CD14-positive monocyte (primary cell): ENCODE measurements at regions not wholly inside any gene's neighbourhood (a gene's known extent, or its start where the extent isn't known, plus 50 kb on each side); places are given as distances from the start of the nearest gene placed in this dataset.

Experiments used
- DNase-seq, 3 donors: peaks; one replicate each; pipeline ENCODE4 v3.0.0-alpha.2; 2011 to 2022
- H2AFZ ChIP-seq: 2 replicates; pipeline ENCODE4 v1.6.0; 2012; ENCODE audit warnings: mild to moderate bottlenecking, low read depth, low read length, inconsistent platforms; ENCODE audit not compliant: insufficient read depth, poor library complexity, severe bottlenecking
- H3K27ac ChIP-seq, 2 donors: 1 replicate in 1 of 2; 2 replicates in 1 of 2; pipeline ENCODE4 v1.5.1; 2012 to 2013; ENCODE audit warnings: low read length in 2 of 2, control low read depth in 1 of 2, inconsistent platforms in 1 of 2, low read depth in 1 of 2, mild to moderate bottlenecking in 1 of 2
- H3K27me3 ChIP-seq, 2 donors: one replicate each; pipeline versions ENCODE4 v1.6.0 to v1.6.1; 2011 to 2013; ENCODE audit warnings: low read length in 2 of 2; ENCODE audit not compliant: control insufficient read depth in 2 of 2, insufficient read depth in 2 of 2
- H3K36me3 ChIP-seq, 2 donors: replicated peaks in 1 of 2; 1 replicate in 1 of 2; 2 replicates in 1 of 2; pipeline versions ENCODE4 v1.5.1 to v1.6.1; 2012 to 2013; ENCODE audit warnings: low read length in 2 of 2, control low read depth in 1 of 2, inconsistent platforms in 1 of 2, mild to moderate bottlenecking in 1 of 2; ENCODE audit not compliant: insufficient read depth in 2 of 2, control insufficient read depth in 1 of 2
- H3K4me1 ChIP-seq, 2 donors: 1 replicate in 1 of 2; 2 replicates in 1 of 2; pipeline versions ENCODE4 v1.5.1 to v1.6.1; 2012 to 2013; ENCODE audit warnings: low read length in 2 of 2, control low read depth in 1 of 2, inconsistent platforms in 1 of 2, mild to moderate bottlenecking in 1 of 2, moderate library complexity in 1 of 2; ENCODE audit not compliant: insufficient read depth in 2 of 2, control insufficient read depth in 1 of 2
- H3K4me2 ChIP-seq: replicated peaks from 2 replicates; pipeline ENCODE3; 2012; ENCODE audit warnings: low read length, moderate library complexity, mild to moderate bottlenecking; ENCODE audit not compliant: poor library complexity, severe bottlenecking; ENCODE audit errors: extremely low read depth
- H3K4me3 ChIP-seq, 3 experiments: fragments of 200-600 bp in 1 of 3; sonication (generic) in 1 of 3; replicated peaks in 1 of 3; 1 replicate in 2 of 3; 2 replicates in 1 of 3; pipeline ENCODE4 v1.5.1; 2011 to 2013; ENCODE audit warnings: low read length in 3 of 3, mild to moderate bottlenecking in 3 of 3, control low read depth in 2 of 3, low read depth in 2 of 3, inconsistent platforms in 1 of 3, moderate library complexity in 1 of 3
- H3K79me2 ChIP-seq: 2 replicates; pipeline ENCODE4 v1.6.0; 2012; ENCODE audit warnings: mild to moderate bottlenecking, control low read depth, inconsistent platforms, low read length, moderate library complexity; ENCODE audit not compliant: insufficient read depth
- H3K9ac ChIP-seq: 2 replicates; pipeline ENCODE4 v1.6.0; 2017; ENCODE audit warnings: low read length, mild to moderate bottlenecking; ENCODE audit not compliant: insufficient read depth, poor library complexity, severe bottlenecking
- H3K9me3 ChIP-seq, 2 donors: replicated peaks in 1 of 2; 1 replicate in 1 of 2; 2 replicates in 1 of 2; pipeline versions ENCODE4 v1.5.1 to v1.6.1; 2012 to 2013; ENCODE audit warnings: low read length in 2 of 2, control low read depth in 1 of 2; ENCODE audit not compliant: control insufficient read depth in 1 of 2, insufficient read depth in 1 of 2
- H4K20me1 ChIP-seq: 2 replicates; pipeline ENCODE4 v1.6.0; 2012; ENCODE audit warnings: mild to moderate bottlenecking, low read length, control low read depth, moderate library complexity; ENCODE audit not compliant: insufficient read depth
- H3K27ac Mint-ChIP-seq, 7 donors: one replicate each; pipeline ENCODE4 v1.8.0; 2020; ENCODE audit warnings: mild to moderate bottlenecking in 7 of 7, mixed read lengths in 7 of 7, moderate library complexity in 6 of 7, inconsistent platforms in 2 of 7
- H3K27me3 Mint-ChIP-seq, 3 donors: one replicate each; pipeline ENCODE4 v1.8.0; 2021 to 2022; ENCODE audit warnings: low read depth in 3 of 3, mild to moderate bottlenecking in 3 of 3, mixed read lengths in 3 of 3, moderate library complexity in 3 of 3, inconsistent platforms in 1 of 3
- H3K36me3 Mint-ChIP-seq, 2 donors: one replicate each; pipeline ENCODE4 v1.8.0; 2020; ENCODE audit warnings: mixed read lengths in 2 of 2, inconsistent platforms in 1 of 2, mild to moderate bottlenecking in 1 of 2
- H3K4me1 Mint-ChIP-seq: one replicate; pipeline ENCODE4 v1.8.0; 2020; ENCODE audit warnings: mild to moderate bottlenecking, mixed read lengths
- H3K4me3 Mint-ChIP-seq, 2 donors: one replicate each; pipeline ENCODE4 v1.8.0; 2020; ENCODE audit warnings: mild to moderate bottlenecking in 2 of 2, mixed read lengths in 2 of 2, moderate library complexity in 1 of 2
- H3K9me3 Mint-ChIP-seq, 7 donors: one replicate each; pipeline ENCODE4 v1.8.0; 2020 to 2022; ENCODE audit warnings: mixed read lengths in 7 of 7, mild to moderate bottlenecking in 6 of 7, moderate library complexity in 6 of 7, inconsistent platforms in 2 of 7
- WGBS: methylation state at CpG from one replicate; pipeline ENCODE4 v1.1.5; 2013; ENCODE audit warnings: missing lambda C conversion rate; ENCODE audit not compliant: insufficient coverage; 5-methylcytosine and 5-hydroxymethylcytosine counted together
- intact Hi-C, 2 donors: fragments of 100-400 bp; cut with micrococcal nuclease; formaldehyde crosslinking; loops; one replicate each; pipeline versions ENCODE4 v1.15.0 to v1.15.1; 2023
- TF ChIP-seq, protein P1 (sequence below): fragments of 200-600 bp; IDR thresholded peaks from one replicate; pipeline ENCODE4 v1.8.0; 2022; ENCODE audit warnings: antibody characterized with exemption, mild to moderate bottlenecking

DNA sequence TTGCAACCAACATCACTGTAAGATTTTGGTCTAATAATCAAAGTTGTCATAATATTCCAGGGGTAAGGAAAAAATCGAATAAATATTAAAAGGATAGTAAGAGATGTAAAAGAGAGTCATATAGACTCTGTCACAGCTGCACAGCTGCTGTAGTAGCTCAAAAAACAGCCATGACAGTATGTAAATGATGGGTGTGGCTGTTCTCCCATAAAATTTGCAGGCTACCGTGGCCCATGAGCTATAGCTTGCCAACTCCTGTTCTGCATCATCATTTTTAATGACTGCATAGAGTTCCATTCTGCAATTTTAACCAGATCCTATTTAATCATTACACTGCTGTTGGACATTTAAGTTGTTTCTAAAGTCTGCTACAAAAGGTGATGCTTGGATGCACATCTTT is 450.5 kb upstream of the MPDZ start:
- intact Hi-C loops = no loop called here

DNA sequence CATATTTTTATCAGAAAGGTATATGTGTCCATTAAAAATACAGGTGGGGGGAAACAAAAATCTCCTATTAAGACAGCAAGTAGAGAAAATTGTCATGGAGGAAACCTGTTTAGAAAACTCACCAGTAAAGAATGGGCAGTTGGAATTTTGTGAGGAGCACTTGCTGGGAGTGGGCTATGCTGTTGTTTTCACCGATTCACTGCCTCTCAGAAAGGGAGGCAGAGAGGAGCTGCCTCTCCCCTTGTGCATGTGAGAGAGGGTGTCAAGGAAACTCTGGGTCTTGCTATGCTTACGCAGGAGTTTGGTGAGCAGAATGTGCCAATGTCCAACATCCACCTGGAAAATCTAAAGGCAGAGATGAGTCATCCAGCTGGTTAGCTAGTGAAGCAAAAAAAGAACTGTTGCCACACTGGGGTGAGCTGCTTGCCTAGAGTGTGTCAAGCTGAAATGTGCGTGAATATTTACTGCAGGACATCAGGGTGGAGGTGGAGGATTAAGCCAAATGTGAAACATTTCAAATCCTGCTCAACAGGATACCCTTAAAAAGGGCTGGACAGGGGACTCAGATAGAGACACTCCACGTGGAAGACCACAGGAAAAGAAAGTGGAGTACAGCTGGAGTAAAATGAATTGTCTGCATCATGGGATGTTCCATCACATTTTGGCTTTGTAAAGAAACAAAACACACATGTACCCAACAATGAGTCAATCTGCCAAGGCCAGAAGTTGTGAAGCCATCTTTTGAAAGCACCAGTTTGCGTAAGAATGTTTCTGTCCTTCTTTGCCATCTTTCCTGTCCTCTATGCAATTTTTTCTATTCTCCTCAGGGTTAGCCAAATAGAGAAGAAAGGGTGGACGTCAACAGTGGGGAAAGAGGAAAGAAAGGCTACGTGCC is 449.7 kb upstream of the MPDZ start:
- H2AFZ ChIP-seq = no peak overlapping the region
- no peak for DNase-seq
- no peaks in the 10 kb centered on the region for H3K79me2 ChIP-seq
- TF ChIP-seq, protein P1, sequence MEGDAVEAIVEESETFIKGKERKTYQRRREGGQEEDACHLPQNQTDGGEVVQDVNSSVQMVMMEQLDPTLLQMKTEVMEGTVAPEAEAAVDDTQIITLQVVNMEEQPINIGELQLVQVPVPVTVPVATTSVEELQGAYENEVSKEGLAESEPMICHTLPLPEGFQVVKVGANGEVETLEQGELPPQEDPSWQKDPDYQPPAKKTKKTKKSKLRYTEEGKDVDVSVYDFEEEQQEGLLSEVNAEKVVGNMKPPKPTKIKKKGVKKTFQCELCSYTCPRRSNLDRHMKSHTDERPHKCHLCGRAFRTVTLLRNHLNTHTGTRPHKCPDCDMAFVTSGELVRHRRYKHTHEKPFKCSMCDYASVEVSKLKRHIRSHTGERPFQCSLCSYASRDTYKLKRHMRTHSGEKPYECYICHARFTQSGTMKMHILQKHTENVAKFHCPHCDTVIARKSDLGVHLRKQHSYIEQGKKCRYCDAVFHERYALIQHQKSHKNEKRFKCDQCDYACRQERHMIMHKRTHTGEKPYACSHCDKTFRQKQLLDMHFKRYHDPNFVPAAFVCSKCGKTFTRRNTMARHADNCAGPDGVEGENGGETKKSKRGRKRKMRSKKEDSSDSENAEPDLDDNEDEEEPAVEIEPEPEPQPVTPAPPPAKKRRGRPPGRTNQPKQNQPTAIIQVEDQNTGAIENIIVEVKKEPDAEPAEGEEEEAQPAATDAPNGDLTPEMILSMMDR = no peak
- H3K27me3 Mint-ChIP-seq = peaks cover 0 to 2% (median 0%) of the 10 kb centered on the region in 3 donors
- no peak overlapping the region for H3K9ac ChIP-seq
- no peaks in the 10 kb centered on the region for H3K27me3 ChIP-seq
- no peaks in the 10 kb centered on the region for H4K20me1 ChIP-seq
- no peaks in the 10 kb centered on the region for H3K4me1 Mint-ChIP-seq
- H3K9me3 ChIP-seq = no peaks in the 10 kb centered on the region
- WGBS = 74% methylated on average over 4 of the region's 7 CpGs
- H3K4me1 ChIP-seq = no peaks in the 10 kb centered on the region
- no peaks in the 10 kb centered on the region for H3K36me3 Mint-ChIP-seq
- no peak overlapping the region for H3K4me2 ChIP-seq
- no peak overlapping the region for H3K27ac Mint-ChIP-seq
- no peak overlapping the region for H3K4me3 Mint-ChIP-seq
- intact Hi-C loops = no loop called here
- H3K4me3 ChIP-seq = no peak overlapping the region
- H3K36me3 ChIP-seq = no peaks in the 10 kb centered on the region
- no peak overlapping the region for H3K27ac ChIP-seq
- peaks cover 0 to 5% (median 1%) of the 10 kb centered on the region in 7 donors for H3K9me3 Mint-ChIP-seq

More for the DNA sequence above, 450.5 kb upstream of the MPDZ start:
- Histone ChIP-seq H3K4me3 (no peak overlapping the region), H4K20me1 (no peaks in the 10 kb centered on the region), H3K4me1 (no peaks in the 10 kb centered on the region), H3K36me3 (no peaks in the 10 kb centered on the region), H3K9me3 (no peaks in the 10 kb centered on the region), H3K27me3 (no peaks in the 10 kb centered on the region), H3K4me2 (no peak overlapping the region), H3K79me2 (no peaks in the 10 kb centered on the region), H2AFZ (no peak overlapping the region), H3K27ac (no peak overlapping the region), H3K9ac (no peak overlapping the region)
- no peaks in the 10 kb centered on the region for H3K4me1 Mint-ChIP-seq
- TF ChIP-seq, protein P1 = no peak
- H3K36me3 Mint-ChIP-seq = no peaks in the 10 kb centered on the region
- WGBS = 64% methylated on average over 1 of the region's 2 CpGs
- no peak overlapping the region for H3K27ac Mint-ChIP-seq
- no peak overlapping the region for H3K4me3 Mint-ChIP-seq
- no peak for DNase-seq
- peaks cover 0 to 5% (median 1%) of the 10 kb centered on the region in 7 donors for H3K9me3 Mint-ChIP-seq
- H3K27me3 Mint-ChIP-seq = peaks cover 0 to 2% (median 0%) of the 10 kb centered on the region in 3 donors
